Endothelial cell of umbilical vein (primary cell): ENCODE measurements at regions not wholly inside any gene's neighbourhood (a gene's known extent, or its start where the extent isn't known, plus 50 kb on each side); places are given as distances from the start of the nearest gene placed in this dataset.

Source experiments
- BruUV-seq: library from RNA; stranded (reverse); fragments of 400-500 nt; replicated peaks from 2 replicates; lab custom pipeline; 2021; lab: Mats Ljungman, UMichigan
- CTCF ChIA-PET: fragments of 300-600, 350-600 bp; sonication (Branson Sonifier 250); formaldehyde crosslinking; loops from one replicate; lab custom pipeline; 2021; ENCODE audit warnings: antibody characterized with exemption, inconsistent platforms; lab: Charles Lee
- POLR2A ChIA-PET: fragments of 300-600, 350-600 bp; sonication (Branson Sonifier 250); formaldehyde crosslinking; loops from one replicate; lab custom pipeline; 2021; ENCODE audit warnings: antibody characterized with exemption, inconsistent platforms; lab: Charles Lee
- DNase-seq: peaks from one replicate; pipeline ENCODE4 v3.0.0-alpha.2; 2011; ENCODE audit warnings: low read depth, low spot score
- FAIRE-seq: peaks from 2 replicates; lab custom pipeline; 2011; peaks lifted over from hg19 to GRCh38; lab: Jason Lieb, UNC
- H2AFZ ChIP-seq: 2 replicates; pipeline ENCODE4 v1.6.0; 2012; ENCODE audit warnings: low read depth, low read length, control low read depth, inconsistent platforms
- H3K27ac ChIP-seq: 2 replicates; pipeline ENCODE4 v1.5.1; 2011; ENCODE audit warnings: low read depth, mild to moderate bottlenecking, control low read depth, low read length, moderate library complexity; ENCODE audit not compliant: insufficient read depth
- H3K27me3 ChIP-seq, 2 experiments: 2 replicates each; pipeline versions ENCODE4 v1.6.0 to v1.6.1; 2011; ENCODE audit warnings: low read length in 2 of 2, mixed read lengths in 1 of 2; ENCODE audit not compliant: control insufficient read depth in 2 of 2, insufficient read depth in 2 of 2
- H3K36me3 ChIP-seq, 2 experiments: 2 replicates in 1 of 2; 3 replicates in 1 of 2; pipeline ENCODE4 v1.5.1; 2011; ENCODE audit warnings: low read length in 2 of 2, mild to moderate bottlenecking in 1 of 2, moderate library complexity in 1 of 2; ENCODE audit not compliant: control insufficient read depth in 2 of 2, insufficient read depth in 2 of 2; ENCODE audit errors: extremely low read depth in 1 of 2
- H3K4me1 ChIP-seq: 3 replicates; pipeline ENCODE4 v1.5.1; 2011; ENCODE audit warnings: mild to moderate bottlenecking, low read length; ENCODE audit not compliant: control insufficient read depth, insufficient read depth; ENCODE audit errors: extremely low read depth
- H3K4me2 ChIP-seq: 2 replicates; pipeline ENCODE4 v1.6.1; 2011; ENCODE audit warnings: low read length, control low read depth, mixed read lengths; ENCODE audit not compliant: insufficient read depth
- H3K4me3 ChIP-seq, 3 experiments: fragments of 200-600 bp in 1 of 3; sonication (generic), shearing (Covaris generic) in 1 of 3; replicated peaks in 1 of 3; 2 replicates each; pipeline ENCODE4 v1.5.1; 2011 to 2016; ENCODE audit warnings: control low read depth in 3 of 3, low read length in 3 of 3, mild to moderate bottlenecking in 2 of 3, inconsistent platforms in 1 of 3, low read depth in 1 of 3, moderate library complexity in 1 of 3; ENCODE audit not compliant: insufficient read depth in 1 of 3
- H3K79me2 ChIP-seq: 2 replicates; pipeline ENCODE4 v1.6.0; 2012; ENCODE audit warnings: low read length, inconsistent platforms; ENCODE audit not compliant: control insufficient read depth, insufficient read depth
- H3K9ac ChIP-seq: replicated peaks from 2 replicates; pipeline ENCODE3; 2011; ENCODE audit warnings: low read length, control low read depth; ENCODE audit not compliant: insufficient read depth; ENCODE audit errors: extremely low read depth
- H3K9me1 ChIP-seq: replicated peaks from 3 replicates; pipeline ENCODE4 v1.6.0; 2011; ENCODE audit warnings: mild to moderate bottlenecking, low read length; ENCODE audit not compliant: control insufficient read depth, insufficient read depth; ENCODE audit errors: extremely low read depth
- H3K9me3 ChIP-seq: replicated peaks from 2 replicates; pipeline ENCODE4 v1.5.1; 2012; ENCODE audit warnings: low read length, inconsistent platforms; ENCODE audit not compliant: control insufficient read depth, insufficient read depth
- H4K20me1 ChIP-seq: replicated peaks from 2 replicates; pipeline ENCODE3; 2011; ENCODE audit warnings: mild to moderate bottlenecking, low read length; ENCODE audit not compliant: control insufficient read depth, insufficient read depth; ENCODE audit errors: extremely low read depth
- CTCF ChIP-seq, 2 donors: IDR thresholded peaks; 1 replicate in 1 of 2; 2 replicates in 1 of 2; pipeline ENCODE4 v1.5.1; 2011; ENCODE audit warnings: low read length in 2 of 2, mild to moderate bottlenecking in 2 of 2, moderate library complexity in 2 of 2, control low read depth in 1 of 2, inconsistent platforms in 1 of 2, low read depth in 1 of 2; ENCODE audit not compliant: insufficient read depth in 1 of 2; ENCODE audit errors: extremely low read depth in 1 of 2
- EZH2 ChIP-seq: IDR thresholded peaks from 2 replicates; pipeline ENCODE4 v1.6.1; 2012; ENCODE audit warnings: borderline replicate concordance, low read depth, mild to moderate bottlenecking, moderate library complexity, low read length, inconsistent platforms; ENCODE audit not compliant: severe bottlenecking
- FOS ChIP-seq: IDR thresholded peaks from 2 replicates; pipeline ENCODE4 v1.6.1; 2011; ENCODE audit warnings: mild to moderate bottlenecking, low read length, moderate library complexity, borderline replicate concordance; ENCODE audit not compliant: insufficient read depth
- GATA2 ChIP-seq: IDR thresholded peaks from 2 replicates; pipeline ENCODE4 v1.7.0; 2011; ENCODE audit warnings: low read depth, mild to moderate bottlenecking, moderate library complexity, mixed read lengths, low read length; ENCODE audit not compliant: insufficient read length, insufficient read depth
- JUN ChIP-seq: IDR thresholded peaks from 2 replicates; pipeline ENCODE4 v1.6.1; 2011; ENCODE audit warnings: borderline replicate concordance, low read depth; ENCODE audit not compliant: insufficient read length, insufficient read depth
- MAX ChIP-seq: IDR thresholded peaks from 2 replicates; pipeline ENCODE4 v1.6.1; 2011; ENCODE audit not compliant: insufficient read depth, insufficient read length
- MYC ChIP-seq: IDR thresholded peaks from one replicate; pipeline ENCODE4 v1.6.1; 2011; ENCODE audit warnings: mild to moderate bottlenecking, low read depth, low read length
- POLR2A ChIP-seq: IDR thresholded peaks from 2 replicates; pipeline ENCODE4 v1.6.1; 2012; ENCODE audit warnings: low read depth, mild to moderate bottlenecking, control low read depth, low read length
- POLR2AphosphoS5 ChIP-seq: IDR thresholded peaks from 2 replicates; pipeline ENCODE4 v1.6.1; 2012; ENCODE audit warnings: low read depth, mild to moderate bottlenecking, control low read depth, low read length, moderate library complexity; ENCODE audit not compliant: insufficient read depth
- dilution Hi-C: fragments of 300-500 bp; cut with MboI; formaldehyde crosslinking; loops from one replicate; pipeline ENCODE4 v1.15.0; 2019; ENCODE audit warnings: low sequenced_read_pairs; ENCODE audit not compliant: extremely low pct_ligation_motif_present
- intact Hi-C: fragments of 100-400 bp; cut with micrococcal nuclease; formaldehyde crosslinking; loops from one replicate; pipeline ENCODE4 v1.10.0; 2022

- BruUV-seq, result no TSS peak
These were observed 618.2 kb upstream of the FRG1 start for GRCh38 chr4:189322426-189322825.

More at GRCh38 chr4:189322426-189322825, 618.2 kb upstream of the FRG1 start:
- H3K27ac ChIP-seq, result no peak overlapping the region
- no peaks in the 10 kb centered on the region for H4K20me1 ChIP-seq
- no peak overlapping the region for H2AFZ ChIP-seq
- no peak for DNase-seq
- TF ChIP-seq POLR2AphosphoS5, result no peak
- TF ChIP-seq POLR2A, result no peak
- no peak for TF ChIP-seq JUN
- no peak for TF ChIP-seq CTCF (IDR thresholded peaks at IDR 0.05; ENCODE audit: extremely low read depth in 1 of 2, insufficient read depth in 1 of 2, low read depth in 1 of 2, low read length in 2 of 2)
- TF ChIP-seq GATA2, result no peak
- TF ChIP-seq EZH2, result no peak
- TF ChIP-seq MYC, result no peak
- TF ChIP-seq MAX, result no peak
- TF ChIP-seq FOS, result no peak
- no peaks in the 10 kb centered on the region for H3K27me3 ChIP-seq
- H3K4me1 ChIP-seq, result no peaks in the 10 kb centered on the region
- no peak overlapping the region for H3K4me2 ChIP-seq
- dilution Hi-C loops (no loop called here), intact Hi-C loops (no loop called here)
- no peak for FAIRE-seq
- no peak overlapping the region for H3K4me3 ChIP-seq
- POLR2A ChIA-PET, result no interaction called here
- no peaks in the 10 kb centered on the region for H3K36me3 ChIP-seq
- CTCF ChIA-PET, result no interaction called here
- H3K9ac ChIP-seq, result no peak overlapping the region
- H3K9me3 ChIP-seq, result peaks cover 4% of the 10 kb centered on the region
- H3K79me2 ChIP-seq, result no peaks in the 10 kb centered on the region
- no peaks in the 10 kb centered on the region for H3K9me1 ChIP-seq
